T-cell (primary cell): ENCODE measurements at regions not wholly inside any gene's neighbourhood (a gene's known extent, or its start where the extent isn't known, plus 50 kb on each side); places are given as distances from the start of the nearest gene placed in this dataset.
"Not testable (repeated sequence)": the region's sequence is repeated elsewhere in the genome, so short reads cannot be mapped to it uniquely, and the experiment has no call there.

Experiments used
- ATAC-seq, 4 experiments: fragments of 200-7000 bp in 3 of 4; fragments of 150-1000 bp in 1 of 4; cut with Tn5 transposase; replicated peaks in 1 of 4; 1 replicate in 3 of 4; 2 replicates in 1 of 4; pipeline ENCODE4 v1.10.0; 2021; ENCODE audit warnings: moderate library complexity in 3 of 4, mild to moderate bottlenecking in 2 of 4, moderate number of reproducible peaks in 1 of 4
- CTCF ChIA-PET, 2 donors: fragments of 300-600 bp; sonication (Branson Sonifier 250); formaldehyde crosslinking; loops; one replicate each; lab custom pipeline; 2022; ENCODE audit warnings: antibody characterized with exemption in 2 of 2; lab: Charles Lee
- POLR2A ChIA-PET, 2 donors: fragments of 300-600 bp; sonication (Branson Sonifier 250); formaldehyde crosslinking; loops; one replicate each; lab custom pipeline; 2022; ENCODE audit warnings: antibody characterized with exemption in 2 of 2; lab: Charles Lee
- DNase-seq, 35 experiments: peaks; one replicate each; pipeline versions ENCODE4 v3.0.0 to v3.0.0-alpha.2; 2013 to 2023
- H3K27ac ChIP-seq: one replicate; pipeline ENCODE4 v1.5.1; 2013; ENCODE audit warnings: low read length
- H3K27me3 ChIP-seq, 2 experiments: replicated peaks in 1 of 2; 1 replicate in 1 of 2; 2 replicates in 1 of 2; pipeline versions ENCODE4 v1.6.1 to v1.7.0; 2013; ENCODE audit warnings: low read length in 1 of 2, mixed read lengths in 1 of 2; ENCODE audit not compliant: control insufficient read depth in 2 of 2, insufficient read depth in 2 of 2; ENCODE audit errors: extremely low read depth in 1 of 2
- H3K36me3 ChIP-seq, 2 donors: 1 replicate in 1 of 2; 2 replicates in 1 of 2; pipeline versions ENCODE4 v1.6.1 to v1.7.0; 2013; ENCODE audit warnings: low read length in 1 of 2; ENCODE audit not compliant: control insufficient read depth in 2 of 2, insufficient read depth in 1 of 2; ENCODE audit errors: extremely low read depth in 1 of 2
- H3K4me1 ChIP-seq, 2 experiments: 1 replicate in 1 of 2; 2 replicates in 1 of 2; pipeline versions ENCODE4 v1.6.1 to v1.7.0; 2013; ENCODE audit warnings: low read length in 2 of 2, mixed read lengths in 1 of 2; ENCODE audit not compliant: insufficient read depth in 2 of 2, control insufficient read depth in 1 of 2; ENCODE audit errors: extremely low read depth in 1 of 2
- H3K4me3 ChIP-seq, 2 donors: 1 replicate in 1 of 2; 2 replicates in 1 of 2; pipeline versions ENCODE4 v1.5.1 to v1.7.0; 2013; ENCODE audit warnings: mild to moderate bottlenecking in 2 of 2, low read length in 1 of 2, moderate library complexity in 1 of 2; ENCODE audit not compliant: control insufficient read depth in 1 of 2; ENCODE audit errors: extremely low read depth in 1 of 2
- H3K9me3 ChIP-seq: 2 replicates; pipeline ENCODE4 v1.7.0; 2013
- H3K27ac Mint-ChIP-seq, 2 donors: one replicate each; pipeline ENCODE4 v1.8.0; 2020 to 2021; ENCODE audit warnings: mild to moderate bottlenecking in 2 of 2, mixed read lengths in 2 of 2
- H3K27me3 Mint-ChIP-seq, 2 donors: one replicate each; pipeline ENCODE4 v1.8.0; 2021 to 2022; ENCODE audit warnings: mixed read lengths in 2 of 2
- H3K36me3 Mint-ChIP-seq: one replicate; pipeline ENCODE4 v1.8.0; 2021; ENCODE audit warnings: mixed read lengths
- H3K4me1 Mint-ChIP-seq, 3 donors: one replicate each; pipeline ENCODE4 v1.8.0; 2020 to 2022; ENCODE audit warnings: mixed read lengths in 3 of 3, mild to moderate bottlenecking in 1 of 3
- H3K4me3 Mint-ChIP-seq, 3 donors: one replicate each; pipeline ENCODE4 v1.8.0; 2020 to 2022; ENCODE audit warnings: mild to moderate bottlenecking in 3 of 3, mixed read lengths in 3 of 3, moderate library complexity in 3 of 3
- H3K9me3 Mint-ChIP-seq, 3 donors: one replicate each; pipeline ENCODE4 v1.8.0; 2020 to 2022; ENCODE audit warnings: mixed read lengths in 3 of 3
- WGBS: methylation state at CpG from one replicate; pipeline ENCODE4 v1.1.5; 2013; ENCODE audit warnings: missing lambda C conversion rate; ENCODE audit not compliant: insufficient coverage; 5-methylcytosine and 5-hydroxymethylcytosine counted together

GRCh38 chr6:66278115-66278514, 571.1 kb upstream of the EYS start:
- H3K27me3 Mint-ChIP-seq = no peaks in the 10 kb centered on the region
- H3K4me1 Mint-ChIP-seq = no peaks in the 10 kb centered on the region
- H3K36me3 Mint-ChIP-seq = no peaks in the 10 kb centered on the region
- ChIA-PET POLR2A (no interaction called here), CTCF (no interaction called here)
- Histone ChIP-seq H3K27me3 (no peaks in the 10 kb centered on the region), H3K4me1 (no peaks in the 10 kb centered on the region), H3K36me3 (no peaks in the 10 kb centered on the region), H3K4me3 (no peak overlapping the region), H3K9me3 (no peaks in the 10 kb centered on the region), H3K27ac (no peak overlapping the region)
- DNase-seq (no peak), ATAC-seq (no peak)
- H3K9me3 Mint-ChIP-seq = peaks cover 4 to 11% (median 5%) of the 10 kb centered on the region in 3 donors
- no peak overlapping the region for H3K4me3 Mint-ChIP-seq
- H3K27ac Mint-ChIP-seq = no peak overlapping the region

- Mint-ChIP-seq H3K27ac (no peak overlapping the region), H3K9me3 (peaks cover 4 to 11% (median 7%) of the 10 kb centered on the region in 3 donors), H3K4me3 (no peak overlapping the region), H3K36me3 (no peaks in the 10 kb centered on the region), H3K27me3 (no peaks in the 10 kb centered on the region), H3K4me1 (no peaks in the 10 kb centered on the region)
- no peaks in the 10 kb centered on the region for H3K9me3 ChIP-seq
- no peaks in the 10 kb centered on the region for H3K4me1 ChIP-seq
- no peak for DNase-seq
- ChIA-PET CTCF (no interaction called here), POLR2A (no interaction called here)
- no peak overlapping the region for H3K4me3 ChIP-seq
- no peak overlapping the region for H3K27ac ChIP-seq
- no CpG with 5 or more reads among the region's 1 CpG for whole genome bisulfite sequencing
- no peaks in the 10 kb centered on the region for H3K36me3 ChIP-seq
- H3K27me3 ChIP-seq = no peaks in the 10 kb centered on the region
- no peak for ATAC-seq
Measured at GRCh38 chr6:66277400-66277799, 570.4 kb upstream of the EYS start.

- no peak overlapping the region for H3K4me3 Mint-ChIP-seq
- DNase-seq = no peak
- 25% methylated on average over 1 of the region's 1 CpG for WGBS
Measured at GRCh38 chr6:66265737-66266136, 558.7 kb upstream of the EYS start.

GRCh38 chr6:66264376-66264775, 557.4 kb upstream of the EYS start:
- no peaks in the 10 kb centered on the region for H3K27me3 ChIP-seq
- DNase-seq (no peak), ATAC-seq (no peak)
- ChIA-PET CTCF (no interaction called here), POLR2A (no interaction called here)
- H3K9me3 ChIP-seq = no peaks in the 10 kb centered on the region
- no peak overlapping the region for H3K27ac ChIP-seq
- Mint-ChIP-seq H3K4me3 (no peak overlapping the region), H3K36me3 (no peaks in the 10 kb centered on the region), H3K9me3 (peaks cover 11 to 17% (median 17%) of the 10 kb centered on the region in 3 donors), H3K27me3 (no peaks in the 10 kb centered on the region), H3K27ac (no peak overlapping the region), H3K4me1 (no peaks in the 10 kb centered on the region)
- no peaks in the 10 kb centered on the region for H3K36me3 ChIP-seq
- no peak overlapping the region for H3K4me3 ChIP-seq
- no peaks in the 10 kb centered on the region for H3K4me1 ChIP-seq
- 65% methylated on average over 3 of the region's 4 CpGs for WGBS

More at GRCh38 chr6:66265737-66266136, 558.7 kb upstream of the EYS start:
- Histone ChIP-seq H3K4me1 (no peaks in the 10 kb centered on the region), H3K27me3 (no peaks in the 10 kb centered on the region), H3K27ac (no peak overlapping the region), H3K4me3 (no peak overlapping the region), H3K9me3 (no peaks in the 10 kb centered on the region), H3K36me3 (no peaks in the 10 kb centered on the region)
- H3K27me3 Mint-ChIP-seq = no peaks in the 10 kb centered on the region
- peaks cover 11 to 17% (median 15%) of the 10 kb centered on the region in 3 donors for H3K9me3 Mint-ChIP-seq
- no peaks in the 10 kb centered on the region for H3K4me1 Mint-ChIP-seq
- ChIA-PET CTCF (interaction anchor here in 1 of 2 donors (0.6 kb wide), 1 partner anchor 1078 kb away, joined by 4 read pairs; no protein-coding TSS in a partner anchor), POLR2A (no interaction called here)
- H3K36me3 Mint-ChIP-seq = no peaks in the 10 kb centered on the region
- no peak for ATAC-seq
- H3K27ac Mint-ChIP-seq = no peak overlapping the region

GRCh38 chr6:66258731-66259487, 551.9 kb upstream of the EYS start:
- not testable (repeated sequence) for H3K27ac ChIP-seq

GRCh38 chr6:66245231-66245630, 538.2 kb upstream of the EYS start:
- no peak overlapping the region for H3K27ac ChIP-seq
- H3K36me3 ChIP-seq = no peaks in the 10 kb centered on the region
- H3K27ac Mint-ChIP-seq = no peak overlapping the region
- H3K27me3 Mint-ChIP-seq = no peaks in the 10 kb centered on the region
- no peaks in the 10 kb centered on the region for H3K4me1 ChIP-seq
- peaks cover 5 to 21% (median 18%) of the 10 kb centered on the region in 3 donors for H3K9me3 Mint-ChIP-seq
- H3K4me3 Mint-ChIP-seq = no peak overlapping the region
- no peak overlapping the region for H3K4me3 ChIP-seq
- H3K36me3 Mint-ChIP-seq = no peaks in the 10 kb centered on the region
- POLR2A ChIA-PET = no interaction called here
- H3K9me3 ChIP-seq = no peaks in the 10 kb centered on the region
- no peaks in the 10 kb centered on the region for H3K27me3 ChIP-seq
- no peak for ATAC-seq
- DNase-seq = no peak
- WGBS = no CpG with 5 or more reads among the region's 1 CpG
- H3K4me1 Mint-ChIP-seq = no peaks in the 10 kb centered on the region
- CTCF ChIA-PET = no interaction called here

More at GRCh38 chr6:66258731-66259487, 551.9 kb upstream of the EYS start:
- POLR2A ChIA-PET, H3K4me1 ChIP-seq, H3K4me1 Mint-ChIP-seq, CTCF ChIA-PET, ATAC-seq, H3K27me3 Mint-ChIP-seq, DNase-seq, H3K27ac Mint-ChIP-seq, H3K4me3 Mint-ChIP-seq, H3K36me3 ChIP-seq, H3K9me3 ChIP-seq, H3K27me3 ChIP-seq, H3K36me3 Mint-ChIP-seq, H3K4me3 ChIP-seq: not testable (repeated sequence)
- peaks cover 21 to 34% (median 22%) of the 10 kb centered on the region in 3 donors for H3K9me3 Mint-ChIP-seq
- WGBS = 91% methylated on average over 3 of the region's 6 CpGs
